ENCODE measurements at regions not wholly inside any gene's neighbourhood (a gene's known extent, or its start where the extent isn't known, plus 50 kb on each side); places are given as distances from the start of the nearest gene placed in this dataset.

- Mint-ChIP-seq H3K27ac (no peak overlapping the region), H3K36me3 (no peaks in the 10 kb centered on the region), H3K9me3 (no peaks in the 10 kb centered on the region), H3K4me3 (no peak overlapping the region), H3K27me3 (no peaks in the 10 kb centered on the region), H3K4me1 (ENCODE audit: unreplicated experiment) (no peaks in the 10 kb centered on the region)
- DNase-seq (ENCODE audit: extremely low spot score, unreplicated experiment): no peak
- TF ChIP-seq, protein P1, sequence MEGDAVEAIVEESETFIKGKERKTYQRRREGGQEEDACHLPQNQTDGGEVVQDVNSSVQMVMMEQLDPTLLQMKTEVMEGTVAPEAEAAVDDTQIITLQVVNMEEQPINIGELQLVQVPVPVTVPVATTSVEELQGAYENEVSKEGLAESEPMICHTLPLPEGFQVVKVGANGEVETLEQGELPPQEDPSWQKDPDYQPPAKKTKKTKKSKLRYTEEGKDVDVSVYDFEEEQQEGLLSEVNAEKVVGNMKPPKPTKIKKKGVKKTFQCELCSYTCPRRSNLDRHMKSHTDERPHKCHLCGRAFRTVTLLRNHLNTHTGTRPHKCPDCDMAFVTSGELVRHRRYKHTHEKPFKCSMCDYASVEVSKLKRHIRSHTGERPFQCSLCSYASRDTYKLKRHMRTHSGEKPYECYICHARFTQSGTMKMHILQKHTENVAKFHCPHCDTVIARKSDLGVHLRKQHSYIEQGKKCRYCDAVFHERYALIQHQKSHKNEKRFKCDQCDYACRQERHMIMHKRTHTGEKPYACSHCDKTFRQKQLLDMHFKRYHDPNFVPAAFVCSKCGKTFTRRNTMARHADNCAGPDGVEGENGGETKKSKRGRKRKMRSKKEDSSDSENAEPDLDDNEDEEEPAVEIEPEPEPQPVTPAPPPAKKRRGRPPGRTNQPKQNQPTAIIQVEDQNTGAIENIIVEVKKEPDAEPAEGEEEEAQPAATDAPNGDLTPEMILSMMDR (conservative IDR thresholded peaks at IDR 0.05): no peak
Measured at GRCh38 chr3:154522036-154522602, 92.1 kb upstream of the GPR149 start.

DNA sequence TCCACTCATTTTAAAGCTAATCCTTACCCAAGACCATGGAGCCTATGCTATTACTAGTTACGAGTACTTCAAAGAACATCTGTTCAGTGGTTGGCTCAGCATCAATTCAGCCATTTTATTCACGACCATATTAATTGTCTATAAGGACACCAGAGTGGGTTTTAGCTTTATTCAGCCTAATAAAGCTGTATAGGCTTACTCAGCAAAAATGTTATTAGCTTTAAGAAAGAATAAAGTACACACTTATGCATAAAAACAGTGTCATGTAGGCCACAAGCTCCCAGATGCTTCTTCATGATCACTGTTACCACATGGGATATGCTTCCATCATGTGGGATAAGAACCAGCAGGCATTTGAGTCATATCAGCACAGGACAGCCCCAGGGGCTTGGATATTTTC, 87.4 kb upstream of the GPR149 start:
- TF ChIP-seq, protein P1 (conservative IDR thresholded peaks at IDR 0.05): no peak

DNA sequence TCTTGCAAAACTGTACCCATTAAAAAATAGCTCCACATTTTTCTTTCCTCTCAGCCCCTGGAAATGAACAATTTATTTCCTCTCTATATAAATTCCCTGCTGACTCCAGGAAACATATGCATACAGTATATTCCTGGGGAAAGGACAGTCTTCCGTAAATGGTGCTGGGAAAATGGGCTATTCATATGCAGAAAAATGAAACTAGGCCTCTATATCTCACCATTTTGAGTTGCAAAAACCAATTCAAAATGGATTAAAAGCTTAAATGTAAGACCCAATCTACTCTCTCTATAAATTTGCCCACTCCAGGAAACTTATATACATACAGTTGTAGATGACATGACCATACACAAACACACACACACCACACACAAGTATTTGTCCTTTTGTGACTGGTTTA, 85.9 kb upstream of the GPR149 start:
- H3K27ac Mint-ChIP-seq: no peak overlapping the region
- TF ChIP-seq, protein P1 (conservative IDR thresholded peaks at IDR 0.05): no peak
- H3K36me3 Mint-ChIP-seq: no peaks in the 10 kb centered on the region
- H3K27me3 Mint-ChIP-seq: no peaks in the 10 kb centered on the region
- no peak for DNase-seq (ENCODE audit: extremely low spot score, unreplicated experiment)
- no peak overlapping the region for H3K4me3 Mint-ChIP-seq
- peaks cover 5% of the 10 kb centered on the region for H3K9me3 Mint-ChIP-seq
- no peaks in the 10 kb centered on the region for H3K4me1 Mint-ChIP-seq (ENCODE audit: unreplicated experiment)

More for the DNA sequence above, 87.4 kb upstream of the GPR149 start:
- no peaks in the 10 kb centered on the region for H3K27me3 Mint-ChIP-seq
- no peak overlapping the region for H3K4me3 Mint-ChIP-seq
- no peaks in the 10 kb centered on the region for H3K36me3 Mint-ChIP-seq
- H3K4me1 Mint-ChIP-seq (ENCODE audit: unreplicated experiment): no peaks in the 10 kb centered on the region
- peaks cover 5% of the 10 kb centered on the region for H3K9me3 Mint-ChIP-seq
- H3K27ac Mint-ChIP-seq: no peak overlapping the region
- DNase-seq (ENCODE audit: extremely low spot score, unreplicated experiment): no peak

- TF ChIP-seq, protein P1 (conservative IDR thresholded peaks at IDR 0.05): no peak
- peaks cover 5% of the 10 kb centered on the region for H3K9me3 Mint-ChIP-seq
- no peaks in the 10 kb centered on the region for H3K36me3 Mint-ChIP-seq
- no peak overlapping the region for H3K4me3 Mint-ChIP-seq
- H3K4me1 Mint-ChIP-seq (ENCODE audit: unreplicated experiment): no peaks in the 10 kb centered on the region
- DNase-seq (ENCODE audit: extremely low spot score, unreplicated experiment): no peak
- no peaks in the 10 kb centered on the region for H3K27me3 Mint-ChIP-seq
- no peak overlapping the region for H3K27ac Mint-ChIP-seq
Measured at GRCh38 chr3:154510780-154511179, 80.8 kb upstream of the GPR149 start.

- DNase-seq (ENCODE audit: extremely low spot score, unreplicated experiment): no peak
- Mint-ChIP-seq H3K4me1 (ENCODE audit: unreplicated experiment) (no peaks in the 10 kb centered on the region), H3K27ac (no peak overlapping the region), H3K4me3 (no peak overlapping the region), H3K27me3 (no peaks in the 10 kb centered on the region), H3K36me3 (no peaks in the 10 kb centered on the region), H3K9me3 (no peaks in the 10 kb centered on the region)
- TF ChIP-seq, protein P1 (conservative IDR thresholded peaks at IDR 0.05): no peak
Measured at GRCh38 chr3:154507727-154508126, 77.7 kb upstream of the GPR149 start.

- Mint-ChIP-seq H3K4me3 (no peak overlapping the region), H3K9me3 (peaks cover 4% of the 10 kb centered on the region), H3K27ac (no peak overlapping the region), H3K27me3 (no peaks in the 10 kb centered on the region), H3K36me3 (no peaks in the 10 kb centered on the region), H3K4me1 (ENCODE audit: unreplicated experiment) (no peaks in the 10 kb centered on the region)
- TF ChIP-seq, protein P1 (conservative IDR thresholded peaks at IDR 0.05): no peak
- no peak for DNase-seq (ENCODE audit: extremely low spot score, unreplicated experiment)
Measured at GRCh38 chr3:154496978-154497377, 67.0 kb upstream of the GPR149 start.
